ENCODE measurements at regions not wholly inside any gene's neighbourhood (a gene's known extent, or its start where the extent isn't known, plus 50 kb on each side); places are given as distances from the start of the nearest gene placed in this dataset.

DNA sequence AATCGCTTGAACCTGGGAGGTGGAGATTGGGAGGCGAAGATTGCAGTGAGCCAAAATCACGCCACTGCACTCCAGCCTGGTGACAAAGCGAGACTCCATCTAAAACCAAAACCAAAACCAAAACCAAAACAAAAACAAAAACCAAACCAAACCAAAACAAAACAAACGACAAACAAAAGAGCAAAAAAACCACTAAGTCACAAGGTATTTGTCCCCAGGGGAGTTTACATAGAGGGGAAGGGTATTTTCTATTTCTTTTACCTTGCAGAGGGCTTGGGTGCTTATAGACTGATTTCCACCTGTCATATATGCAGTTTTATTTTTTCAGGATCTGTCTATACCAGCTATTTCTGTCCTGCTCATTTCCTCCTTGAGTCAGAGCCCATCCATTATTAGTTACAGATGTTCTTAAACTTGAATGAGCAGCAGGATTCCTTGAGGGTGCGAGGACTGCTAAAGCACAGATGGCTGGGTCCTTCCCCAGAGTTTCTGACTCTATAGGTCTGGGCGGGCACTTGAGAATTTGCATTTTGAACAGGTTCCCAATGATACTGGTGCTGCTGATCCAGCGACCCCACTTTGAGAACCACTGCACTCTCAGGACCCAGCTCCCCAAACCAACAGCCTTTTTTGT, 102.2 kb upstream of the UXS1 start:
- TF ChIP-seq EZH2 (IDR thresholded peaks at IDR 0.05; ENCODE audit: borderline replicate concordance, low read depth, low read length, severe bottlenecking), result no peak
- TF ChIP-seq, protein P1, sequence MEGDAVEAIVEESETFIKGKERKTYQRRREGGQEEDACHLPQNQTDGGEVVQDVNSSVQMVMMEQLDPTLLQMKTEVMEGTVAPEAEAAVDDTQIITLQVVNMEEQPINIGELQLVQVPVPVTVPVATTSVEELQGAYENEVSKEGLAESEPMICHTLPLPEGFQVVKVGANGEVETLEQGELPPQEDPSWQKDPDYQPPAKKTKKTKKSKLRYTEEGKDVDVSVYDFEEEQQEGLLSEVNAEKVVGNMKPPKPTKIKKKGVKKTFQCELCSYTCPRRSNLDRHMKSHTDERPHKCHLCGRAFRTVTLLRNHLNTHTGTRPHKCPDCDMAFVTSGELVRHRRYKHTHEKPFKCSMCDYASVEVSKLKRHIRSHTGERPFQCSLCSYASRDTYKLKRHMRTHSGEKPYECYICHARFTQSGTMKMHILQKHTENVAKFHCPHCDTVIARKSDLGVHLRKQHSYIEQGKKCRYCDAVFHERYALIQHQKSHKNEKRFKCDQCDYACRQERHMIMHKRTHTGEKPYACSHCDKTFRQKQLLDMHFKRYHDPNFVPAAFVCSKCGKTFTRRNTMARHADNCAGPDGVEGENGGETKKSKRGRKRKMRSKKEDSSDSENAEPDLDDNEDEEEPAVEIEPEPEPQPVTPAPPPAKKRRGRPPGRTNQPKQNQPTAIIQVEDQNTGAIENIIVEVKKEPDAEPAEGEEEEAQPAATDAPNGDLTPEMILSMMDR (IDR thresholded peaks at IDR 0.05; ENCODE audit: borderline replicate concordance, extremely low read depth, low read length, poor library complexity, severe bottlenecking), result no peak
